ENCODE measurements at regions not wholly inside any gene's neighbourhood (a gene's known extent, or its start where the extent isn't known, plus 50 kb on each side); places are given as distances from the start of the nearest gene placed in this dataset.

DNA sequence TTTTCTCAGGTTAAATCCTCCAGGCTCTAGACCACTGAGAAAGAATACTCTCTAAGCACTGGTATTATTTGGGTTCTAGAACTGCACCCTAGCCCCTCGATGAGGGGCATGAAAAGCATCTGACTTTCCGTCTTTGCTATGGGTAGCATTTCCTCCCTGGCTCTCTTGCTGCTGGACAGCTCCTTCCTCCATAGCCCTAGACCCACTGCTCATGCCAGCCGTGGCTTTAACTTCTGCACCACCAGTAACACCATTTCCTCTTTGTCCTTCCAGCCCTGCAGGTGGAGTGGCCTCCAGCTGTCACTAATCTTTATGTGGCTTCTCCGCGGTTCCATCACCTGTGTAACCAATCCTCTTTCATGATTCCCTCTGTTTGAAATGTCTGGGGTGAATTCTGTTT is 194.9 kb downstream of the SCP2D1 start:
- TF ChIP-seq EZH2 (IDR thresholded peaks at IDR 0.05) (no peak), CTCF (IDR thresholded peaks at IDR 0.05) (no peak), EZH2phosphoT487 (IDR thresholded peaks at IDR 0.05) (no peak)
